ENCODE measurements at regions not wholly inside any gene's neighbourhood (a gene's known extent, or its start where the extent isn't known, plus 50 kb on each side); places are given as distances from the start of the nearest gene placed in this dataset.
"Not testable (repeated sequence)": the region's sequence is repeated elsewhere in the genome, so short reads cannot be mapped to it uniquely, and the experiment has no call there.

- ChIA-PET POLR2A (no interaction called here), CTCF (no interaction called here)
These were observed 257.5 kb downstream of the HAPSTR1 start for GRCh38 chr16:9348912-9349311.

DNA sequence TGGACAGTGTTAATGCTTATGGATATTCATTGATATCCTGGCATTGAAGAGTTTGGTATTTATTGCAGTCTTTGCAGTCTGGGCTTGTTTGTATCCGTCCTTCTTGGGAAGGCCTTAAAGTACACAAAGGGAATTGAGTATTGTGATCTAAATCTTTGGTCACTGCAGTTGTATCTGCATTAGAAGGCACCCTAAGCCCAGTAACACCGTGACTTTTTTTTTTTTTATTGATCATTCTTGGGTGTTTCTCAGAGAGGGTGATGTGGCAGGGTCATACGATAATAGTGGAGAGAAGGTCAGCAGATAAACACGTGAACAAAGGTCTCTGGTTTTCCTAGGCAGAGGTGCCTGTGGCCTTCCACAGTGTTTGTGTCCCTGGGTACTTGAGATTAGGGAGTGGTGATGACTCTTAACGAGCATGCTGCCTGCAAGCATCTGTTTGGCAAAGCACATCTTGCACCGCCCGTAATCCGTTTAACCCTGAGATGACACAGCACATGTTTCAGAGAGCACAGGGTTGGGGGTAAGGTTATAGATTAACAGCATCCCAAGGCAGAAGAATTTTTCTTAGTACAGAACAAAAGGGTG, 258.0 kb downstream of the HAPSTR1 start:
- POLR2A ChIA-PET; H3K4me1 Mint-ChIP-seq; H3K27ac Mint-ChIP-seq; ATAC-seq; H3K4me3 Mint-ChIP-seq; DNase-seq (ENCODE audit: low spot score); CTCF ChIA-PET; H3K27me3 Mint-ChIP-seq (ENCODE audit: low read depth): not testable (repeated sequence)
- peaks cover 15% of the 10 kb centered on the region for H3K9me3 Mint-ChIP-seq
- H3K36me3 Mint-ChIP-seq: peaks cover 14% of the 10 kb centered on the region

More at GRCh38 chr16:9348912-9349311, 257.5 kb downstream of the HAPSTR1 start:
- ATAC-seq (no peak), DNase-seq (ENCODE audit: low spot score) (no peak)
- H3K4me1 Mint-ChIP-seq: no peaks in the 10 kb centered on the region
- H3K9me3 Mint-ChIP-seq: peaks cover 13% of the 10 kb centered on the region
- no peaks in the 10 kb centered on the region for H3K27me3 Mint-ChIP-seq (ENCODE audit: low read depth)
- H3K27ac Mint-ChIP-seq: no peak overlapping the region
- peaks cover 14% of the 10 kb centered on the region for H3K36me3 Mint-ChIP-seq
- H3K4me3 Mint-ChIP-seq: no peak overlapping the region
- TF ChIP-seq, protein P1, sequence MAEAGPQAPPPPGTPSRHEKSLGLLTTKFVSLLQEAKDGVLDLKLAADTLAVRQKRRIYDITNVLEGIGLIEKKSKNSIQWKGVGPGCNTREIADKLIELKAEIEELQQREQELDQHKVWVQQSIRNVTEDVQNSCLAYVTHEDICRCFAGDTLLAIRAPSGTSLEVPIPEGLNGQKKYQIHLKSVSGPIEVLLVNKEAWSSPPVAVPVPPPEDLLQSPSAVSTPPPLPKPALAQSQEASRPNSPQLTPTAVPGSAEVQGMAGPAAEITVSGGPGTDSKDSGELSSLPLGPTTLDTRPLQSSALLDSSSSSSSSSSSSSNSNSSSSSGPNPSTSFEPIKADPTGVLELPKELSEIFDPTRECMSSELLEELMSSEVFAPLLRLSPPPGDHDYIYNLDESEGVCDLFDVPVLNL (CRISPR knock-in tag; IDR thresholded peaks at IDR 0.05; ENCODE audit: borderline replicate concordance, low read depth): no peak

GRCh38 chr16:9350119-9350799, 258.8 kb downstream of the HAPSTR1 start:
- H3K4me3 Mint-ChIP-seq; H3K4me1 Mint-ChIP-seq; CTCF ChIA-PET; DNase-seq (ENCODE audit: low spot score); H3K27me3 Mint-ChIP-seq (ENCODE audit: low read depth); POLR2A ChIA-PET; H3K27ac Mint-ChIP-seq; ATAC-seq: not testable (repeated sequence)
- peaks cover 23% of the 10 kb centered on the region for H3K9me3 Mint-ChIP-seq
- peaks cover 18% of the 10 kb centered on the region for H3K36me3 Mint-ChIP-seq

GRCh38 chr16:9351440-9351839, 260.0 kb downstream of the HAPSTR1 start:
- peaks cover 34% of the 10 kb centered on the region for H3K9me3 Mint-ChIP-seq
- H3K27ac Mint-ChIP-seq: no peak overlapping the region
- H3K36me3 Mint-ChIP-seq: peaks cover 27% of the 10 kb centered on the region
- CTCF ChIA-PET: no interaction called here
- DNase-seq (ENCODE audit: low spot score): no peak
- H3K4me3 Mint-ChIP-seq: no peak overlapping the region
- H3K4me1 Mint-ChIP-seq: no peaks in the 10 kb centered on the region
- no peak for ATAC-seq
- no peak for TF ChIP-seq ZNF121 (CRISPR knock-in tag; IDR thresholded peaks at IDR 0.05)
- no peak for TF ChIP-seq ZBTB21 (CRISPR knock-in tag; IDR thresholded peaks at IDR 0.05; ENCODE audit: borderline replicate concordance)
- TF ChIP-seq CREB1 (CRISPR knock-in tag; IDR thresholded peaks at IDR 0.05): no peak
- no peak for TF ChIP-seq TEAD4 (CRISPR knock-in tag; IDR thresholded peaks at IDR 0.05)
- TF ChIP-seq GABPB1 (CRISPR knock-in tag; IDR thresholded peaks at IDR 0.05): no peak
- TF ChIP-seq ZNF423 (CRISPR knock-in tag; IDR thresholded peaks at IDR 0.05): no peak
- no peak for TF ChIP-seq ZNF219 (CRISPR knock-in tag; IDR thresholded peaks at IDR 0.05; ENCODE audit: borderline replicate concordance)
- no peak for TF ChIP-seq ESRRA (CRISPR knock-in tag; IDR thresholded peaks at IDR 0.05; ENCODE audit: borderline replicate concordance)
- no peak for TF ChIP-seq TEAD1 (CRISPR knock-in tag; IDR thresholded peaks at IDR 0.05)
- TF ChIP-seq RORB (CRISPR knock-in tag; IDR thresholded peaks at IDR 0.05): no peak
- no peak for TF ChIP-seq SP1 (CRISPR knock-in tag; conservative IDR thresholded peaks at IDR 0.05)
- TF ChIP-seq, protein P2, sequence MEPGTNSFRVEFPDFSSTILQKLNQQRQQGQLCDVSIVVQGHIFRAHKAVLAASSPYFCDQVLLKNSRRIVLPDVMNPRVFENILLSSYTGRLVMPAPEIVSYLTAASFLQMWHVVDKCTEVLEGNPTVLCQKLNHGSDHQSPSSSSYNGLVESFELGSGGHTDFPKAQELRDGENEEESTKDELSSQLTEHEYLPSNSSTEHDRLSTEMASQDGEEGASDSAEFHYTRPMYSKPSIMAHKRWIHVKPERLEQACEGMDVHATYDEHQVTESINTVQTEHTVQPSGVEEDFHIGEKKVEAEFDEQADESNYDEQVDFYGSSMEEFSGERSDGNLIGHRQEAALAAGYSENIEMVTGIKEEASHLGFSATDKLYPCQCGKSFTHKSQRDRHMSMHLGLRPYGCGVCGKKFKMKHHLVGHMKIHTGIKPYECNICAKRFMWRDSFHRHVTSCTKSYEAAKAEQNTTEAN (CRISPR knock-in tag; IDR thresholded peaks at IDR 0.05): no peak
- no peak for TF ChIP-seq HMGA2 (CRISPR knock-in tag; IDR thresholded peaks at IDR 0.05)
- no peak for TF ChIP-seq SMAD4 (CRISPR knock-in tag; IDR thresholded peaks at IDR 0.05)
- no peak for TF ChIP-seq NFATC4 (CRISPR knock-in tag; IDR thresholded peaks at IDR 0.05)
- TF ChIP-seq PRRX2 (CRISPR knock-in tag; IDR thresholded peaks at IDR 0.05): no peak
- TF ChIP-seq ZNF425 (CRISPR knock-in tag; conservative IDR thresholded peaks at IDR 0.05): no peak
- TF ChIP-seq ETV6 (CRISPR knock-in tag; IDR thresholded peaks at IDR 0.05): no peak
- 0 out of 2 replicates have a peak, but pooled peaks cover 2% of the 10 kb centered on the region for H3K27me3 Mint-ChIP-seq (ENCODE audit: low read depth)
- POLR2A ChIA-PET: no interaction called here

Data from WTC11 (cell line).